Nephron progenitor cell (in vitro differentiated cells): ENCODE measurements at regions not wholly inside any gene's neighbourhood (a gene's known extent, or its start where the extent isn't known, plus 50 kb on each side); places are given as distances from the start of the nearest gene placed in this dataset.

Experiments
- DNase-seq: peaks from one replicate; pipeline ENCODE4 v3.0.0; 2021
- H3K27ac Mint-ChIP-seq: 2 replicates; pipeline ENCODE4 v1.8.0; 2021; ENCODE audit warnings: mild to moderate bottlenecking, moderate library complexity, mixed read lengths
- H3K27me3 Mint-ChIP-seq: 2 replicates; pipeline ENCODE4 v1.8.0; 2021; ENCODE audit warnings: mild to moderate bottlenecking, low read depth, mixed read lengths; ENCODE audit not compliant: poor library complexity
- H3K36me3 Mint-ChIP-seq: 2 replicates; pipeline ENCODE4 v1.8.0; 2021; ENCODE audit warnings: low read depth, mixed read lengths
- H3K4me1 Mint-ChIP-seq: 2 replicates; pipeline ENCODE4 v1.8.0; 2021; ENCODE audit warnings: mixed read lengths
- H3K4me3 Mint-ChIP-seq: 2 replicates; pipeline ENCODE4 v1.8.0; 2021; ENCODE audit warnings: mild to moderate bottlenecking, moderate library complexity, mixed read lengths
- H3K9me3 Mint-ChIP-seq: 2 replicates; pipeline ENCODE4 v1.8.0; 2021; ENCODE audit warnings: mild to moderate bottlenecking, moderate library complexity, mixed read lengths
- CTCF ChIP-seq: fragments of 200-600 bp; sonication (generic); IDR thresholded peaks from 2 replicates; pipeline ENCODE4 v1.5.0; 2021; ENCODE audit warnings: antibody characterized with exemption

DNA sequence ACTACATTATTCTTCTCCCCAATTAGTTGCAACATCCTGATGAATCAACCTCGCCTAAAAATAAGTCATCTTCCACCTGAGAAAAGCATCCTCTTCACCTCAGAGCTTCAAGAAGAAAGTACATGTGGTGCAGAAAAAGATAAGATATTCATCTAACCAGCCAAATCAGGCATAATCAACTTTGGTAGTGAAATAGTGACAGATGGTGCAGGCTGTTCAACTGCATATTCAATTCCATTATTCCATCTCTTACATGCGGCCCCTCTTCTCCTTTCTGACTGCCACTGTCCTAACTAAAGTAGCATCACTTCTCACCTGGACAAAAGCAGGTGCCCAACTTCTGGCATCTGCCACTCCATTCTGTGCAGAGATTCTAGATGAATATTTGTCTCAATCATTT lies 148.4 kb upstream of the STEAP1 start:
- no peak overlapping the region for H3K27ac Mint-ChIP-seq
- no peaks in the 10 kb centered on the region for H3K9me3 Mint-ChIP-seq
- DNase-seq, result no peak
- H3K4me1 Mint-ChIP-seq, result no peaks in the 10 kb centered on the region
- H3K27me3 Mint-ChIP-seq, result peaks cover 4% of the 10 kb centered on the region
- H3K4me3 Mint-ChIP-seq, result no peak overlapping the region
- no peak for TF ChIP-seq CTCF
- no peaks in the 10 kb centered on the region for H3K36me3 Mint-ChIP-seq

DNA sequence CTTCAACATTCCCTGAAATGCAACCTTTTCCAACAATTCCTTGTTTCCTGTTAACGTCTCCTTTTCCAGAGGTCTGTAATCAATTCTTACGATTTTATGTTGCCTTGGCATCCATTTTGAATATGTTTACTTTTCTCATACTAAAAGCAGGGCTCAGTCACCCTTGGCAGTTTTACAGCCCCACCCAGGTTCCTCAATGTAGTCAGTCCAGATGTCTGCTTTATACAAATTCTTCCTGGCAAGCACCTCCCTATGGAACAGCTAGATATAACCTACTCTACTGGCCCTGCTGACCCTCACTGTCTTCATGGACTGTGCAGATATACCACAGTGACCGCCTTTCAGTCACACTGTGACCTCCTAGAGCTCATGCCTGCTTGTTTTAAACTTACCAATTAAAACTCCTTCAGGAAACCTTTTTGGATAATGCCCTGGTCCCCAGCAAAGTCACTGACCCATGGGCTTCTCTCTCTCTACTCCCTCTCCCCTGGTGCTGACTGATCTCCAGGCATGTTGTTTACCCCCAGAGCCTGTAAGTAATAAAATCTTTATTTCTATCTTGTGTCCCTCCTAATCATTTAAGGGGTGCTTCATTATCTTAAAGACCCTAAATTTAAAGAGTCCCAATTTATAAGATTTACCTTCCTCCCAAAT lies 147.1 kb upstream of the STEAP1 start:
- TF ChIP-seq CTCF, result no peak
- no peaks in the 10 kb centered on the region for H3K4me1 Mint-ChIP-seq
- H3K9me3 Mint-ChIP-seq, result no peaks in the 10 kb centered on the region
- no peak overlapping the region for H3K4me3 Mint-ChIP-seq
- H3K36me3 Mint-ChIP-seq, result no peaks in the 10 kb centered on the region
- no peak for DNase-seq
- H3K27ac Mint-ChIP-seq, result no peak overlapping the region
- peaks cover 4% of the 10 kb centered on the region for H3K27me3 Mint-ChIP-seq

DNA sequence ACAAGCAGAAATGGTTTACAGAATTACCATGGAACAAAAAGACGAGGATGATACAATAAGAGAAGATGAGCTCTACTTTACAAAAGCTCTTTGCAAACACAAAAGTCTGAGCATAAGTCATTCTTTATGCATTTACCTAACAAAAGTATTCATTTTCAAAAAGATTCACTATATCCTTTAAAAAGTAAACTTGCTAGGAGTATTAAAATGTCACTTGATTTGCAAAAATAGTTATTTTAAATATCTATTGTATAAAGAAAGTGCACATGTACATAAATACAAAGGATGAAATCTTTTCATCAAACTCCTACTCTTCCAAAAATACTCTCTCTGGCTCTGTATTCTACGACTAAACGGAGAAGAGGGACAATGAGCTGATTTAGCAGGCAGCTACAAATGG lies 146.4 kb upstream of the STEAP1 start:
- H3K36me3 Mint-ChIP-seq, result no peaks in the 10 kb centered on the region

DNA sequence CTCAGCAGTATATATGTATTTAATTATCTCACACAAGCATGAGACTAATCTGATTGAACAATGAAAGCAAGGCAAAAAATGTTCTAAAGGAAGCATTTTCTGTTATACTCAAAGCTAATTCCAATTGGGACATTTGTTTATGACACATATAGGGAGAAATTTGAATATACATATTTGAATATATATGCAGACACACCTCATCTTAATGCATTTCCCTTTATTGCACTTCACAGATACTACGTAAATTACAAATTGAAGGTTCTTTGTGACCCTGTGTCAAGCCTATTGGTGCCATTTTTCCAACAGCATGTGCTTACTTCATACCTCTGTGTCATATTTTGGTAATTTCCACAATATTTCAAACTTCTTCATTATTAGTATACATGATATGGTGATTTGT lies 132.1 kb upstream of the STEAP1 start:
- no peaks in the 10 kb centered on the region for H3K36me3 Mint-ChIP-seq

More for the DNA sequence above, 146.4 kb upstream of the STEAP1 start:
- Mint-ChIP-seq H3K9me3 (no peaks in the 10 kb centered on the region), H3K4me3 (no peak overlapping the region), H3K27me3 (peaks cover 4% of the 10 kb centered on the region), H3K4me1 (no peaks in the 10 kb centered on the region), H3K27ac (no peak overlapping the region)
- no peak for DNase-seq
- no peak for TF ChIP-seq CTCF

DNA sequence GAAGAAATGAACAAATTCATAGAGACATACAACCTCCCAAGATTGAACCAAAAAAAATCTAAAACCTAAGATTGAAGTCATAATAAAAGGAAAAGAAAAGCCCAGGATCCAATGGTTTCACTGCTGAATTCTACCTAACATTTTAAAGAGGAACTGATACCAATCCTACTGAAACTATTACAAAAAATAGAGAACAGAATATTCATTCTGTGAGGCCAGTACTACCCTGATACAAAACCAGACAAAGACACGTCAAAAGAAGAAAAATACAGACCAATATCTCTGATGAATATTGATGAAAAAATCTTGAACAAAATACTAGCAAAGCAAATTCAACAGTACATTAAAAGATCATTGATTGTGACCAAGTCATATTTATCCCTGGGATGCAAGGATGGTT lies 128.5 kb upstream of the STEAP1 start:
- H3K27me3 Mint-ChIP-seq, result no peaks in the 10 kb centered on the region
- no peak overlapping the region for H3K4me3 Mint-ChIP-seq
- TF ChIP-seq CTCF, result no peak
- DNase-seq, result no peak
- H3K36me3 Mint-ChIP-seq, result no peaks in the 10 kb centered on the region
- no peak overlapping the region for H3K27ac Mint-ChIP-seq
- H3K9me3 Mint-ChIP-seq, result peaks cover 9% of the 10 kb centered on the region
- no peaks in the 10 kb centered on the region for H3K4me1 Mint-ChIP-seq

More for the DNA sequence above, 132.1 kb upstream of the STEAP1 start:
- Mint-ChIP-seq H3K9me3 (peaks cover 9% of the 10 kb centered on the region), H3K4me1 (no peaks in the 10 kb centered on the region), H3K27ac (no peak overlapping the region), H3K4me3 (no peak overlapping the region), H3K27me3 (no peaks in the 10 kb centered on the region)
- no peak for DNase-seq
- no peak for TF ChIP-seq CTCF

DNA sequence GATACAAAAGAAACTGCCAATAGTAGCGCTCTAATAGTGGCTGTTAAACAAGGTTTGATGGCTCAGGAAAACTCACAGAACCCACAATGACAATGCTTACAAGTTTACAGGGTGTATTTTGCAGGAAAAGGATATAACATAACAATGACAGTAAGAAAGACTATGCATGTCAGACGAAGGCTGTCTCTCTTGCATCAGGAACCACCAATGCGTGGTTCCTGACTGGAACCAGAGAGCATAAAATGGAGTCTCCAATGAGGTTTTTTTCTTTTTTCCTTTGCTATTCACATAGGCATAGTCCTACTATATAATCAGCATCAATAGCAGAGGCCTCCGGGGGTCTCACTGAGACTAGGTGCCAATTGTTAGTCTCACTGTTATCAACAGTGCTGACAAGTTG lies 120.4 kb upstream of the STEAP1 start:
- no peak for TF ChIP-seq CTCF
- Mint-ChIP-seq H3K27me3 (peaks cover 2% of the 10 kb centered on the region), H3K27ac (no peak overlapping the region), H3K4me1 (no peaks in the 10 kb centered on the region), H3K36me3 (no peaks in the 10 kb centered on the region), H3K4me3 (no peak overlapping the region), H3K9me3 (no peaks in the 10 kb centered on the region)
- no peak for DNase-seq
